Natural killer cell (primary cell): ENCODE measurements at regions not wholly inside any gene's neighbourhood (a gene's known extent, or its start where the extent isn't known, plus 50 kb on each side); places are given as distances from the start of the nearest gene placed in this dataset.

Source experiments
- ATAC-seq, 3 donors: fragments of 150-1000 bp in 2 of 3; fragments of 200-7000 bp in 1 of 3; cut with Tn5 transposase; 1 replicate in 1 of 3; 2 replicates in 2 of 3; pipeline ENCODE4 v1.10.0; 2021; ENCODE audit warnings: mild to moderate bottlenecking in 2 of 3, moderate library complexity in 2 of 3
- DNase-seq, 2 donors: peaks; one replicate each; pipeline versions ENCODE4 v3.0.0 to v3.0.0-alpha.2; 2013 to 2021; ENCODE audit warnings: mixed read lengths in 1 of 2
- H3K27ac ChIP-seq: one replicate; pipeline ENCODE4 v1.5.1; 2013; ENCODE audit warnings: mild to moderate bottlenecking, low read length
- H3K27me3 ChIP-seq: one replicate; pipeline ENCODE4 v1.6.1; 2013; ENCODE audit warnings: low read length; ENCODE audit not compliant: control insufficient read depth, insufficient read depth
- H3K36me3 ChIP-seq: one replicate; pipeline ENCODE4 v1.6.1; 2013; ENCODE audit warnings: low read length; ENCODE audit not compliant: control insufficient read depth, insufficient read depth
- H3K4me1 ChIP-seq: one replicate; pipeline ENCODE4 v1.6.1; 2013; ENCODE audit warnings: low read length; ENCODE audit not compliant: control insufficient read depth, insufficient read depth
- H3K4me3 ChIP-seq: one replicate; pipeline ENCODE4 v1.5.1; 2013; ENCODE audit warnings: low read length
- H3K9me3 ChIP-seq: one replicate; pipeline ENCODE4 v1.6.1; 2013; ENCODE audit warnings: low read length; ENCODE audit not compliant: control insufficient read depth, insufficient read depth
- H3K27ac Mint-ChIP-seq, 2 donors: one replicate each; pipeline ENCODE4 v1.8.0; 2022; ENCODE audit warnings: mild to moderate bottlenecking in 2 of 2, mixed read lengths in 2 of 2, moderate library complexity in 1 of 2
- H3K27me3 Mint-ChIP-seq, 2 donors: one replicate each; pipeline ENCODE4 v1.8.0; 2022; ENCODE audit warnings: low read depth in 2 of 2, mixed read lengths in 2 of 2
- H3K36me3 Mint-ChIP-seq: one replicate; pipeline ENCODE4 v1.8.0; 2022; ENCODE audit warnings: mixed read lengths
- H3K4me1 Mint-ChIP-seq, 2 donors: one replicate each; pipeline ENCODE4 v1.8.0; 2022; ENCODE audit warnings: mixed read lengths in 2 of 2
- H3K4me3 Mint-ChIP-seq: one replicate; pipeline ENCODE4 v1.8.0; 2022; ENCODE audit warnings: mild to moderate bottlenecking, moderate library complexity, mixed read lengths
- H3K9me3 Mint-ChIP-seq, 2 donors: one replicate each; pipeline ENCODE4 v1.8.0; 2022; ENCODE audit warnings: mixed read lengths in 2 of 2
- WGBS: methylation state at CpG from one replicate; pipeline ENCODE4 v1.1.7; 2013; ENCODE audit warnings: missing lambda C conversion rate; ENCODE audit not compliant: insufficient coverage; 5-methylcytosine and 5-hydroxymethylcytosine counted together
- intact Hi-C: fragments of 100-400 bp; cut with micrococcal nuclease; formaldehyde crosslinking; loops from one replicate; pipeline ENCODE4 v1.14.2; 2022
- TF ChIP-seq, protein P1 (sequence below): fragments of 200-600 bp; IDR thresholded peaks from one replicate; pipeline ENCODE4 v1.8.0; 2022; ENCODE audit warnings: antibody characterized with exemption

DNA sequence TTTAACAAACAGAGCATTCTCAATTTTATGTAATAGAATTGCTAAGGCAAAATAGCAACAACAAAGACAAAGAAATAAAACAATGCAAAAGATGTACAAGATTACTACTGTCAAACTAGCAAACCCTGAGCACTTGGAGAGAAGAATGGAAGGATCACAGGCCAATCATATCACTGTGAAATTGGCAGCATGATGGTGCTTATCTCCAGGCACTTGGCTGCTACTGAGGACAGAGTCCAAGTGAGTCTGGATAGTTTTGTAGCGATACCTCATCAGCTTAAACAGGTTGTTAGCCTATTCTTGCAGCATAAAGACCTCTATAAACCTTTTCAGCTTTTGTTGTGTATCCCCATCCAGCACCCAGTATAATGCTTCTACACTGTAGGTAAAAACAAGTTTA lies 117.7 kb downstream of the C4orf33 start:
- intact Hi-C loops, result no loop called here
- no peak for ATAC-seq
- Histone ChIP-seq H3K4me3 (no peak overlapping the region), H3K27ac (no peak overlapping the region), H3K9me3 (no peaks in the 10 kb centered on the region), H3K27me3 (peaks cover 2% of the 10 kb centered on the region), H3K36me3 (no peaks in the 10 kb centered on the region), H3K4me1 (no peaks in the 10 kb centered on the region)
- Mint-ChIP-seq H3K36me3 (no peaks in the 10 kb centered on the region), H3K9me3 (no peaks in the 10 kb centered on the region), H3K27ac (no peak overlapping the region), H3K4me1 (no peaks in the 10 kb centered on the region), H3K27me3 (peaks cover 3 to 6% of the 10 kb centered on the region in 2 donors), H3K4me3 (no peak overlapping the region)
- DNase-seq, result no peak
- 100% methylated on average over 1 of the region's 1 CpG for WGBS
- TF ChIP-seq, protein P1, sequence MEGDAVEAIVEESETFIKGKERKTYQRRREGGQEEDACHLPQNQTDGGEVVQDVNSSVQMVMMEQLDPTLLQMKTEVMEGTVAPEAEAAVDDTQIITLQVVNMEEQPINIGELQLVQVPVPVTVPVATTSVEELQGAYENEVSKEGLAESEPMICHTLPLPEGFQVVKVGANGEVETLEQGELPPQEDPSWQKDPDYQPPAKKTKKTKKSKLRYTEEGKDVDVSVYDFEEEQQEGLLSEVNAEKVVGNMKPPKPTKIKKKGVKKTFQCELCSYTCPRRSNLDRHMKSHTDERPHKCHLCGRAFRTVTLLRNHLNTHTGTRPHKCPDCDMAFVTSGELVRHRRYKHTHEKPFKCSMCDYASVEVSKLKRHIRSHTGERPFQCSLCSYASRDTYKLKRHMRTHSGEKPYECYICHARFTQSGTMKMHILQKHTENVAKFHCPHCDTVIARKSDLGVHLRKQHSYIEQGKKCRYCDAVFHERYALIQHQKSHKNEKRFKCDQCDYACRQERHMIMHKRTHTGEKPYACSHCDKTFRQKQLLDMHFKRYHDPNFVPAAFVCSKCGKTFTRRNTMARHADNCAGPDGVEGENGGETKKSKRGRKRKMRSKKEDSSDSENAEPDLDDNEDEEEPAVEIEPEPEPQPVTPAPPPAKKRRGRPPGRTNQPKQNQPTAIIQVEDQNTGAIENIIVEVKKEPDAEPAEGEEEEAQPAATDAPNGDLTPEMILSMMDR, result no peak

DNA sequence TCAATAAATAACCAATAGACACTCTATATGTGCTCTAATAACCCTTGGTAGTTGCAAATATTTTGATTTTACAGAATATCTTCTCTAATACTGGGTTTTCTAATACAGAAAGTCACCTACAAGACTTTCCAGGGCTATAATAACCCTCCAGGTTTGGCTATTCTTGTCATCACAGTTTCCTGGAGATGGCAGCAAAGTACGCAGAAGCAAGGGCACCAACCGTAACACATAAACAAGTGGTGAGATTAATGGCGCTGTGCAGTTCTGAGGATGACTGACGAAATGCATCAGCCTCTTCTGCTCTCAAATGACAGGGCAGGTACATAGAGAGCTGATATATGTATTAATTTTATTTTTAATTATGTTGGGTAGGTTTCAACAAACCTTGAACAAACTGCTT lies 122.4 kb downstream of the C4orf33 start:
- H3K9me3 Mint-ChIP-seq, result peaks cover 0 to 3% of the 10 kb centered on the region in 2 donors
- Histone ChIP-seq H3K4me3 (no peak overlapping the region), H3K27me3 (no peaks in the 10 kb centered on the region), H3K27ac (no peak overlapping the region), H3K9me3 (no peaks in the 10 kb centered on the region), H3K36me3 (no peaks in the 10 kb centered on the region), H3K4me1 (no peaks in the 10 kb centered on the region)
- H3K27me3 Mint-ChIP-seq, result peaks cover 0 to 3% of the 10 kb centered on the region in 2 donors
- intact Hi-C loops, result no loop called here
- no peak for ATAC-seq
- WGBS, result 89% methylated on average over 4 of the region's 4 CpGs
- no peak overlapping the region for H3K4me3 Mint-ChIP-seq
- H3K27ac Mint-ChIP-seq, result no peak overlapping the region
- H3K4me1 Mint-ChIP-seq, result no peaks in the 10 kb centered on the region
- H3K36me3 Mint-ChIP-seq, result no peaks in the 10 kb centered on the region
- TF ChIP-seq, protein P1, result no peak
- DNase-seq, result no peak

DNA sequence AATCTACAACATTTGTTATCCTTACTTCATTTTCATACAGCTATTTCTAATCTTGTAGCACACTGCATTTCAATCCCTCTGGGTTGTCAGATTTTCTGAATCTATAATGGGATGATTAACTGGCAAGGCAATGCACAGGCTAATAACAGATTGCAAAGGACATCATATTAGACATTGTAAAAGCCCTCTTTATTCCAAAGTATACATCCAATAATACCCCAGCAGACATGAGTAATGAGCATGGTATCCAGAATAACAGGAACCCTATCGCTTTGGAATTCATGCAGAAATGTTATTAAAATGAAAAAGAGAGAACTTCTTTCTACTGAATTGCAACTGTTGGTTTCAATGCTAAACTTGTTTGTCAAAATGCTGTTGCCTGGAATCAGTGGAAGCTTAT lies 122.9 kb downstream of the C4orf33 start:
- Histone ChIP-seq H3K27me3 (no peaks in the 10 kb centered on the region), H3K36me3 (no peaks in the 10 kb centered on the region), H3K9me3 (no peaks in the 10 kb centered on the region), H3K27ac (no peak overlapping the region), H3K4me1 (no peaks in the 10 kb centered on the region), H3K4me3 (no peak overlapping the region)
- Mint-ChIP-seq H3K27ac (no peak overlapping the region), H3K4me3 (no peak overlapping the region), H3K9me3 (peaks cover 0 to 3% of the 10 kb centered on the region in 2 donors), H3K4me1 (no peaks in the 10 kb centered on the region), H3K36me3 (no peaks in the 10 kb centered on the region), H3K27me3 (peaks cover 2 to 3% of the 10 kb centered on the region in 2 donors)
- no peak for DNase-seq
- intact Hi-C loops, result no loop called here
- TF ChIP-seq, protein P1, result no peak
- no peak for ATAC-seq
- WGBS, result 91% methylated on average over 1 of the region's 1 CpG

- Mint-ChIP-seq H3K27ac (no peak overlapping the region), H3K4me1 (no peaks in the 10 kb centered on the region), H3K9me3 (peaks cover 0 to 3% of the 10 kb centered on the region in 2 donors), H3K36me3 (no peaks in the 10 kb centered on the region), H3K27me3 (peaks cover 0 to 15% of the 10 kb centered on the region in 2 donors), H3K4me3 (no peak overlapping the region)
- TF ChIP-seq, protein P1, result no peak
- Histone ChIP-seq H3K27me3 (no peaks in the 10 kb centered on the region), H3K27ac (no peak overlapping the region), H3K4me1 (no peaks in the 10 kb centered on the region), H3K9me3 (no peaks in the 10 kb centered on the region), H3K36me3 (no peaks in the 10 kb centered on the region), H3K4me3 (no peak overlapping the region)
- intact Hi-C loops, result no loop called here
- no peak for DNase-seq
- 90% methylated on average over 1 of the region's 1 CpG for WGBS
- ATAC-seq, result no peak
Observed at GRCh38 chr4:129220254-129220653, 124.3 kb downstream of the C4orf33 start.
